Osteocyte (in vitro differentiated cells): ENCODE measurements at regions not wholly inside any gene's neighbourhood (a gene's known extent, or its start where the extent isn't known, plus 50 kb on each side); places are given as distances from the start of the nearest gene placed in this dataset.

Experiments
- DNase-seq: peaks from one replicate; pipeline ENCODE4 v3.0.0; 2021; ENCODE audit warnings: mixed read lengths; ENCODE audit not compliant: unreplicated experiment; ENCODE audit errors: extremely low spot score
- H3K27ac Mint-ChIP-seq: one replicate; pipeline ENCODE4 v1.8.0; 2021; ENCODE audit warnings: mild to moderate bottlenecking, mixed read lengths; ENCODE audit not compliant: unreplicated experiment
- H3K27me3 Mint-ChIP-seq: one replicate; pipeline ENCODE4 v1.8.0; 2021; ENCODE audit warnings: mixed read lengths; ENCODE audit not compliant: unreplicated experiment
- H3K36me3 Mint-ChIP-seq: one replicate; pipeline ENCODE4 v1.8.0; 2021; ENCODE audit warnings: mixed read lengths; ENCODE audit not compliant: unreplicated experiment
- H3K4me1 Mint-ChIP-seq: one replicate; pipeline ENCODE4 v1.8.0; 2021; ENCODE audit warnings: mixed read lengths; ENCODE audit not compliant: unreplicated experiment
- H3K4me3 Mint-ChIP-seq: one replicate; pipeline ENCODE4 v1.8.0; 2021; ENCODE audit warnings: mild to moderate bottlenecking, moderate library complexity, mixed read lengths; ENCODE audit not compliant: unreplicated experiment
- H3K9me3 Mint-ChIP-seq: one replicate; pipeline ENCODE4 v1.8.0; 2021; ENCODE audit warnings: mixed read lengths; ENCODE audit not compliant: unreplicated experiment
- CTCF ChIP-seq: fragments of 200-600 bp; sonication (generic); IDR thresholded peaks from 2 replicates; pipeline ENCODE4 v1.5.0; 2021; ENCODE audit warnings: antibody characterized with exemption, mild to moderate bottlenecking, moderate library complexity

GRCh38 chr1:4109628-4109940, 209.5 kb upstream of the C1orf174 start:
- H3K36me3 Mint-ChIP-seq = no peaks in the 10 kb centered on the region
- TF ChIP-seq CTCF = no peak
- peaks cover 26% of the 10 kb centered on the region for H3K9me3 Mint-ChIP-seq
- no peak overlapping the region for H3K27ac Mint-ChIP-seq
- no peaks in the 10 kb centered on the region for H3K4me1 Mint-ChIP-seq
- no peaks in the 10 kb centered on the region for H3K27me3 Mint-ChIP-seq
- DNase-seq = no peak
- H3K4me3 Mint-ChIP-seq = no peak overlapping the region

- H3K36me3 Mint-ChIP-seq = no peaks in the 10 kb centered on the region
- DNase-seq = no peak
- no peaks in the 10 kb centered on the region for H3K27me3 Mint-ChIP-seq
- no peak for TF ChIP-seq CTCF
- peaks cover 30% of the 10 kb centered on the region for H3K9me3 Mint-ChIP-seq
- no peak overlapping the region for H3K4me3 Mint-ChIP-seq
- H3K27ac Mint-ChIP-seq = no peak overlapping the region
- H3K4me1 Mint-ChIP-seq = no peaks in the 10 kb centered on the region
These were observed 210.8 kb upstream of the C1orf174 start for GRCh38 chr1:4110888-4111287.

- no peak for DNase-seq
These were observed 213.8 kb upstream of the C1orf174 start for GRCh38 chr1:4113897-4114296.

GRCh38 chr1:4115191-4115900, 215.3 kb upstream of the C1orf174 start:
- Mint-ChIP-seq H3K27me3 (no peaks in the 10 kb centered on the region), H3K27ac (no peak overlapping the region), H3K4me3 (no peak overlapping the region), H3K36me3 (no peaks in the 10 kb centered on the region), H3K9me3 (peaks cover 39% of the 10 kb centered on the region), H3K4me1 (no peaks in the 10 kb centered on the region)
- TF ChIP-seq CTCF = no peak
- DNase-seq = no peak

More at GRCh38 chr1:4113897-4114296, 213.8 kb upstream of the C1orf174 start:
- Mint-ChIP-seq H3K27ac (no peak overlapping the region), H3K36me3 (no peaks in the 10 kb centered on the region), H3K4me1 (no peaks in the 10 kb centered on the region), H3K9me3 (peaks cover 36% of the 10 kb centered on the region), H3K4me3 (no peak overlapping the region), H3K27me3 (no peaks in the 10 kb centered on the region)
- no peak for TF ChIP-seq CTCF

- Mint-ChIP-seq H3K4me3 (no peak overlapping the region), H3K9me3 (peaks cover 39% of the 10 kb centered on the region), H3K36me3 (no peaks in the 10 kb centered on the region), H3K27ac (no peak overlapping the region), H3K4me1 (no peaks in the 10 kb centered on the region), H3K27me3 (no peaks in the 10 kb centered on the region)
- DNase-seq = no peak
- TF ChIP-seq CTCF = no peak
These were observed 217.1 kb upstream of the C1orf174 start for GRCh38 chr1:4117196-4117595.
